Activated CD4-positive, alpha-beta memory T cell treated with anti-CD3 and anti-CD28 coated beads for 36 hours (primary cell): ENCODE measurements at regions not wholly inside any gene's neighbourhood (a gene's known extent, or its start where the extent isn't known, plus 50 kb on each side); places are given as distances from the start of the nearest gene placed in this dataset.
"Not testable (repeated sequence)": the region's sequence is repeated elsewhere in the genome, so short reads cannot be mapped to it uniquely, and the experiment has no call there.

Experiments used
- CTCF ChIA-PET: fragments of 350-600 bp; sonication (Branson Sonifier 250); formaldehyde crosslinking; loops from one replicate; lab custom pipeline; 2021; ENCODE audit warnings: antibody characterized with exemption, inconsistent platforms; lab: Charles Lee
- POLR2A ChIA-PET: fragments of 350-600 bp; sonication (Branson Sonifier 250); formaldehyde crosslinking; loops from one replicate; lab custom pipeline; 2021; ENCODE audit warnings: antibody characterized with exemption; lab: Charles Lee
- DNase-seq: peaks from one replicate; pipeline ENCODE4 v3.0.0-alpha.2; 2020
- H3K27ac Mint-ChIP-seq: one replicate; pipeline ENCODE4 v1.8.0; 2021; ENCODE audit warnings: mixed read lengths
- H3K27me3 Mint-ChIP-seq: one replicate; pipeline ENCODE4 v1.8.0; 2021; ENCODE audit warnings: mixed read lengths
- H3K36me3 Mint-ChIP-seq: one replicate; pipeline ENCODE4 v1.8.0; 2021; ENCODE audit warnings: mixed read lengths
- H3K4me1 Mint-ChIP-seq: one replicate; pipeline ENCODE4 v1.8.0; 2021; ENCODE audit warnings: low read depth, mixed read lengths
- H3K4me3 Mint-ChIP-seq: one replicate; pipeline ENCODE4 v1.8.0; 2021; ENCODE audit warnings: mild to moderate bottlenecking, mixed read lengths
- H3K9me3 Mint-ChIP-seq: one replicate; pipeline ENCODE4 v1.8.0; 2021; ENCODE audit warnings: mixed read lengths
- intact Hi-C: fragments of 100-400 bp; cut with micrococcal nuclease; formaldehyde crosslinking; loops from one replicate; pipeline ENCODE4 v1.15.1; 2023

GRCh38 chr4:116215622-116216021, 869.8 kb downstream of the TRAM1L1 start:
- intact Hi-C loops = no loop called here
- POLR2A ChIA-PET = no interaction called here
- Mint-ChIP-seq H3K36me3 (no peaks in the 10 kb centered on the region), H3K27ac (no peak overlapping the region), H3K9me3 (peaks cover 2% of the 10 kb centered on the region), H3K27me3 (no peaks in the 10 kb centered on the region), H3K4me3 (no peak overlapping the region), H3K4me1 (no peaks in the 10 kb centered on the region)
- CTCF ChIA-PET = no interaction called here
- DNase-seq = no peak

- Mint-ChIP-seq H3K4me3 (no peak overlapping the region), H3K27ac (no peak overlapping the region), H3K4me1 (no peaks in the 10 kb centered on the region), H3K27me3 (no peaks in the 10 kb centered on the region), H3K9me3 (peaks cover 2% of the 10 kb centered on the region), H3K36me3 (no peaks in the 10 kb centered on the region)
- POLR2A ChIA-PET = no interaction called here
- intact Hi-C loops = no loop called here
- CTCF ChIA-PET = no interaction called here
- DNase-seq = no peak
Observed at GRCh38 chr4:116202524-116202923, 882.9 kb downstream of the TRAM1L1 start.

GRCh38 chr4:116197317-116197809, 888.0 kb downstream of the TRAM1L1 start:
- H3K4me1 Mint-ChIP-seq = no peaks in the 10 kb centered on the region
- no peaks in the 10 kb centered on the region for H3K9me3 Mint-ChIP-seq
- DNase-seq = no peak
- POLR2A ChIA-PET = no interaction called here
- no peaks in the 10 kb centered on the region for H3K27me3 Mint-ChIP-seq
- no peak overlapping the region for H3K4me3 Mint-ChIP-seq
- intact Hi-C loops = no loop called here
- CTCF ChIA-PET = no interaction called here
- no peaks in the 10 kb centered on the region for H3K36me3 Mint-ChIP-seq
- H3K27ac Mint-ChIP-seq = no peak overlapping the region

- no peaks in the 10 kb centered on the region for H3K27me3 Mint-ChIP-seq
Observed at GRCh38 chr4:116183241-116183640, 902.1 kb downstream of the TRAM1L1 start.

GRCh38 chr4:116180157-116180601, 905.2 kb downstream of the TRAM1L1 start:
- Mint-ChIP-seq H3K4me3 (no peak overlapping the region), H3K27me3 (no peaks in the 10 kb centered on the region), H3K27ac (no peak overlapping the region), H3K4me1 (no peaks in the 10 kb centered on the region), H3K36me3 (no peaks in the 10 kb centered on the region), H3K9me3 (no peaks in the 10 kb centered on the region)
- intact Hi-C loops = no loop called here
- CTCF ChIA-PET = no interaction called here
- no peak for DNase-seq
- POLR2A ChIA-PET = no interaction called here

More at GRCh38 chr4:116183241-116183640, 902.1 kb downstream of the TRAM1L1 start:
- no peaks in the 10 kb centered on the region for H3K9me3 Mint-ChIP-seq
- no peak overlapping the region for H3K27ac Mint-ChIP-seq
- H3K36me3 Mint-ChIP-seq = no peaks in the 10 kb centered on the region
- no peaks in the 10 kb centered on the region for H3K4me1 Mint-ChIP-seq
- no peak for DNase-seq
- CTCF ChIA-PET = no interaction called here
- intact Hi-C loops = no loop called here
- POLR2A ChIA-PET = no interaction called here
- no peak overlapping the region for H3K4me3 Mint-ChIP-seq

- H3K27me3 Mint-ChIP-seq, H3K36me3 Mint-ChIP-seq, H3K4me1 Mint-ChIP-seq, H3K4me3 Mint-ChIP-seq, intact Hi-C loops, H3K27ac Mint-ChIP-seq, H3K9me3 Mint-ChIP-seq, CTCF ChIA-PET, POLR2A ChIA-PET, DNase-seq: not testable (repeated sequence)
Observed at GRCh38 chr4:116151371-116151770, 934.0 kb downstream of the TRAM1L1 start.

- Mint-ChIP-seq H3K27ac (no peak overlapping the region), H3K9me3 (peaks cover 3% of the 10 kb centered on the region), H3K4me3 (no peak overlapping the region), H3K36me3 (no peaks in the 10 kb centered on the region), H3K4me1 (no peaks in the 10 kb centered on the region), H3K27me3 (no peaks in the 10 kb centered on the region)
- ChIA-PET POLR2A (no interaction called here), CTCF (no interaction called here)
- intact Hi-C loops = no loop called here
- DNase-seq = no peak
Observed at GRCh38 chr4:116150152-116150551, 935.2 kb downstream of the TRAM1L1 start.

- Mint-ChIP-seq H3K27ac (no peak overlapping the region), H3K36me3 (no peaks in the 10 kb centered on the region), H3K4me1 (no peaks in the 10 kb centered on the region), H3K9me3 (no peaks in the 10 kb centered on the region), H3K27me3 (no peaks in the 10 kb centered on the region), H3K4me3 (no peak overlapping the region)
- intact Hi-C loops = no loop called here
- CTCF ChIA-PET = no interaction called here
- DNase-seq = no peak
- POLR2A ChIA-PET = no interaction called here
Observed at GRCh38 chr4:116143198-116143597, 942.2 kb downstream of the TRAM1L1 start.

GRCh38 chr4:116132946-116133345, 952.4 kb downstream of the TRAM1L1 start:
- ChIA-PET CTCF (no interaction called here), POLR2A (no interaction called here)
- no peaks in the 10 kb centered on the region for H3K27me3 Mint-ChIP-seq
- intact Hi-C loops = no loop called here
- no peak overlapping the region for H3K27ac Mint-ChIP-seq
- H3K9me3 Mint-ChIP-seq = peaks cover 2% of the 10 kb centered on the region
- H3K36me3 Mint-ChIP-seq = no peaks in the 10 kb centered on the region
- no peaks in the 10 kb centered on the region for H3K4me1 Mint-ChIP-seq
- DNase-seq = no peak
- H3K4me3 Mint-ChIP-seq = no peak overlapping the region

GRCh38 chr4:116126794-116127193, 958.6 kb downstream of the TRAM1L1 start:
- H3K36me3 Mint-ChIP-seq = no peaks in the 10 kb centered on the region
- H3K9me3 Mint-ChIP-seq = peaks cover 7% of the 10 kb centered on the region
- no peak for DNase-seq
- no peaks in the 10 kb centered on the region for H3K27me3 Mint-ChIP-seq
- POLR2A ChIA-PET = no interaction called here
- CTCF ChIA-PET = no interaction called here
- H3K27ac Mint-ChIP-seq = no peak overlapping the region
- H3K4me1 Mint-ChIP-seq = no peaks in the 10 kb centered on the region
- intact Hi-C loops = no loop called here
- H3K4me3 Mint-ChIP-seq = no peak overlapping the region

- DNase-seq = no peak
- Mint-ChIP-seq H3K4me3 (no peak overlapping the region), H3K27me3 (no peaks in the 10 kb centered on the region), H3K4me1 (no peaks in the 10 kb centered on the region), H3K27ac (no peak overlapping the region), H3K9me3 (peaks cover 5% of the 10 kb centered on the region), H3K36me3 (no peaks in the 10 kb centered on the region)
- POLR2A ChIA-PET = no interaction called here
- intact Hi-C loops = no loop called here
- CTCF ChIA-PET = interaction anchor here (1.2 kb wide), 1 partner anchor 9 kb away, joined by 3 read pairs; no protein-coding TSS in a partner anchor
Observed at GRCh38 chr4:116122124-116122523, 963.3 kb downstream of the TRAM1L1 start.

GRCh38 chr4:116118221-116118620, 967.2 kb downstream of the TRAM1L1 start:
- POLR2A ChIA-PET = no interaction called here
- no peaks in the 10 kb centered on the region for H3K4me1 Mint-ChIP-seq
- intact Hi-C loops = no loop called here
- CTCF ChIA-PET = no interaction called here
- no peak overlapping the region for H3K27ac Mint-ChIP-seq
- H3K9me3 Mint-ChIP-seq = peaks cover 4% of the 10 kb centered on the region
- H3K36me3 Mint-ChIP-seq = no peaks in the 10 kb centered on the region
- no peaks in the 10 kb centered on the region for H3K27me3 Mint-ChIP-seq
- no peak for DNase-seq
- no peak overlapping the region for H3K4me3 Mint-ChIP-seq

- intact Hi-C loops, H3K27me3 Mint-ChIP-seq, DNase-seq, H3K9me3 Mint-ChIP-seq, H3K4me3 Mint-ChIP-seq, H3K36me3 Mint-ChIP-seq, H3K27ac Mint-ChIP-seq, H3K4me1 Mint-ChIP-seq, POLR2A ChIA-PET: not testable (repeated sequence)
- CTCF ChIA-PET = interaction anchor here (0.9 kb wide), 1 partner anchor 9 kb away, joined by 3 read pairs; no protein-coding TSS in a partner anchor
Observed at GRCh38 chr4:116112861-116113260, 972.5 kb downstream of the TRAM1L1 start.
